Erythroblast (primary cell): ENCODE measurements at regions not wholly inside any gene's neighbourhood (a gene's known extent, or its start where the extent isn't known, plus 50 kb on each side); places are given as distances from the start of the nearest gene placed in this dataset.

Source experiments
- DNase-seq, 2 experiments: peaks; one replicate each; lab custom pipeline; 2025; lab: John Stamatoyannopoulos, UW
- GATA1 ChIP-seq: IDR thresholded peaks from 2 replicates; pipeline ENCODE4 v1.6.1; 2011; ENCODE audit warnings: low read depth, mild to moderate bottlenecking, control low read depth, low read length, moderate library complexity
- POLR2A ChIP-seq: IDR thresholded peaks from 2 replicates; pipeline ENCODE4 v1.6.1; 2011; ENCODE audit warnings: mild to moderate bottlenecking, low read length

GRCh38 chr13:104491916-104492315 lies 1425.7 kb upstream of the SLC10A2 start:
- DNase-seq = no peak
- TF ChIP-seq GATA1 (no peak), POLR2A (no peak)

- TF ChIP-seq GATA1 (no peak), POLR2A (no peak)
- no peak for DNase-seq
These were observed 1420.8 kb upstream of the SLC10A2 start for GRCh38 chr13:104487006-104487405.

DNA sequence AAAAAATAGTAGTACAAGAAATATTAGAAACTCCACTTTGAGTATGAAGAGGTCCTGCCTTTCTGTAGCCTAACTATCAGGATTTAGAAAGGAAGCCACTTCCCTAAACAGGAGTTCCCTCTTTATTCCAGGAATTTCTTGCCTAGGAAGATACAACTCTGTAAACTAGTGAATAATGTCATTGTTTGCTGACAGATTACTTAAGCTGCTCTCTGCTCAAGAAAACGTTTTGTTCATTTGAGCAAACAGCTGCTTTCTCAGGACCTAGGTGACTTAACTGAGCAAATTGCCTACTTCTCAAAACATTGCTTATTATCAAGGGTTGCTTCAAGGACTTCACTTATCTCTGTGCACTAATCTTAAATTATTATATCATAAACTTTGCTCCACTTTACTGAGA lies 1419.4 kb upstream of the SLC10A2 start:
- TF ChIP-seq GATA1 (no peak), POLR2A (no peak)
- DNase-seq = no peak

DNA sequence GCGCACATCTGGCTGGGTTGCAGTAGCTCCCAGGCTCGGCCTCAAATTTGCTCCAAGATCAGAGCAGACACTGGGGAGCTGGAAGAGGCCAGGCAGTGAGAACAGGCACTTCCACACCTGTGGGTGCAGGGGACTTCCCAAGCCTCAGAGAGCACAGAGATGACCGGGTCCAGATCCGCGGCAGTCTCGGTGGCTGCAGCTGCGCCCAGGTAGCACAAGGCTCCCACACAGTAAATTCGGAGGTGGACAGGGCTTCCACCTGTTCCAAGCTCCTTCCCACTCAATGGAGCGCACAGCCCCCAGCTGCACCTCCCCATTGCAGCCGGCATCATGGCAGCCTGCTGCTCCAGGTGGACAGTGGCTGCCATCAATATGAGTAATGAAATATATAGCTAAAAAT lies 1417.4 kb upstream of the SLC10A2 start:
- no peak for DNase-seq
- TF ChIP-seq GATA1 (no peak), POLR2A (no peak)

DNA sequence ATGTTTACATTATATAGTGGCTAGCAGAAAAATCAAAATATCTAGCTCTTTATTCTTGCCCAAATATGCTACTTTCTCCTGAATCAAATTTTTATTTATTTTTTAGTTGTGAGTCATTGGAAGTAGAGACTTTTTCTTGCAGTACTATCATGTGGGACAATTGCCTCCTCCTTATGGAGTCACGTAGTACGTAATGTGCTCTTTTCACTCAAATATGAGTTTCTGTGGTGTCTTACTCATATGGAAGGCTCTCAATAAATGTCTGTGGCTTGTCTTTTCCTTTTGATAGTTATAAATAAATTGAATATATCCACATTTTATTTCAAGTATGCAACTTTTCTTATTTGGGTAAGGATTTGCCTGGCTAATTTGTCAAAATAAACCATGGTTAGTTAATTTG lies 1411.0 kb upstream of the SLC10A2 start:
- TF ChIP-seq GATA1 = no peak
- DNase-seq = no peak

DNA sequence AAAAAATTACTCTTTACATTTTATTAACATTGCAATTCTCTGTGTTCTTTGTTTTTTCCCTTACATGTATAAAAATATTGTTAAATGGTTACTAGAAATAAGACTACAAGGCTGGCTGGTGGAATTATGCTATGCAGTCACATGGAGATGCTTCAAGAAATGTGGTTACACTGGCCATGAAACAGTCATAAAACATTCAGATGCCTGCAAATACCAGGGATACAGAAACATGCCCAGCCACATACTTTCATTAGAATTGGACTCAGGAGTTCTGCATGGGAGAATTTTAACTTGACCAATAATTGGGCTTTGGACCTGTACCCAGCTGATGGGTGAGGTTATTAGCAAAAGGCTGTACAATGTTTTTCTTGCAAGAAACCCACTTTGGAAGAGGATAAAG lies 1407.7 kb upstream of the SLC10A2 start:
- DNase-seq = no peak
- no peak for TF ChIP-seq GATA1
- TF ChIP-seq POLR2A = no peak

GRCh38 chr13:104466016-104466415 lies 1399.8 kb upstream of the SLC10A2 start:
- DNase-seq = no peak
- TF ChIP-seq GATA1 (no peak), POLR2A (no peak)

- TF ChIP-seq GATA1 (no peak), POLR2A (no peak)
- DNase-seq = no peak
These were observed 1394.8 kb upstream of the SLC10A2 start for GRCh38 chr13:104461049-104461448.

DNA sequence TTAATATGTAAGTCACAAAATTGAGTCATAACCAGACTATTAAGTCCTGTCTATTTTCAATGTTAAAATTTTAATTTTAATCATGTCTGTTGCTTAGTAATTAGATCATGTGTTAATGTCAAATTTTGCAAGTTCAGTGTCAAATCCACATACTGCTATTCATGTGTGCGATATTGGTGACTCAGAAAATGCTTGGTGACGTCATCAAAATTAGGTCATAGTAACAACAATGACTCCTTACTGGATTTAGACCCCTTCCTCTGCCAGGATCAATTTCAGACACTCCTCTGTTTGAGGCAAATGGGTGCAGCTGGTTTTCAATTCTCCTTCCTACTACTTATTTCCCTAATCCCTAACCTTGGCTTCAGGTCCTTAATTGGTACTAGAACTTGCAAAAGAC lies 1394.3 kb upstream of the SLC10A2 start:
- DNase-seq = no peak
- TF ChIP-seq POLR2A (no peak), GATA1 (no peak)

- DNase-seq = no peak
- no peak for TF ChIP-seq POLR2A
- TF ChIP-seq GATA1 = no peak
These were observed 1383.8 kb upstream of the SLC10A2 start for GRCh38 chr13:104450006-104450405.

DNA sequence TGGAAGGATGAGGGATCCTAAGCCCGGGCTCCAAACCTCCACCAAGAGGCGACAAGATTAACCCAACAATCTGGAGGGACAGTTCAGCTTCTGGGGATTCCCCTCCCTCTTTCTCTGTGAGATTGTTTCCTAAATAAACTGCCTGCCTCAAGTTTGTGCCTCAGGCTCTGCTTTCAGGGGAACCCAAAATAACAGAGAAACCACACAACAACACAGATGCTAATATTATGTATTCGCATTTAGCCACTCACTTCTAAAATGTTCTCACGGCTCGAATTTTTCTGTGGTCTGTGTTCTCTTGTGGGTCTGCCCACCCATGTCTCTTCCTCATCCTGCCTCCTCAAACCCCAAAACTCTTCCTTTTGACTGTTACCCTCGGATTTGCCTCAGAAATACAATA lies 1381.1 kb upstream of the SLC10A2 start:
- TF ChIP-seq POLR2A = no peak
- DNase-seq = no peak

DNA sequence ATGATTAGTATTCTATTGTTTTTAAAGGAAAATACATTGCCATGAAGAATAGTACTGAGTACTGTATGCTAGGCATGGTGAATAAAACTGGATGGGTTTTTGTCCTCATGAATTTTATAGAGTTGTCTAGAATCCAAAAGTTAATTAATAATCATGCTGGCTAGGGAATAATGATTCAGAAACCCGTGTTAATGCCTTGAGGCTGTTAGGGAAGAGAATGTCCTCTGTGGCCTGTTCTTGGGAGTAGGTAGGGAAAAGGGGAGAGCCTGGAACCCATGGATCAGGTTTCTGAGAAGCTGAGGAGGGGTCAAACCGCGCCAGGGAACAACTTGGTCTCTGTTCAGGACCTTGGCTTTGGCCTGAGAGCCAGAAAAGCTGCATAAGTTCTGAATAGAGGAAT lies 1376.3 kb upstream of the SLC10A2 start:
- DNase-seq = no peak
- TF ChIP-seq POLR2A = no peak
- TF ChIP-seq GATA1 = no peak

DNA sequence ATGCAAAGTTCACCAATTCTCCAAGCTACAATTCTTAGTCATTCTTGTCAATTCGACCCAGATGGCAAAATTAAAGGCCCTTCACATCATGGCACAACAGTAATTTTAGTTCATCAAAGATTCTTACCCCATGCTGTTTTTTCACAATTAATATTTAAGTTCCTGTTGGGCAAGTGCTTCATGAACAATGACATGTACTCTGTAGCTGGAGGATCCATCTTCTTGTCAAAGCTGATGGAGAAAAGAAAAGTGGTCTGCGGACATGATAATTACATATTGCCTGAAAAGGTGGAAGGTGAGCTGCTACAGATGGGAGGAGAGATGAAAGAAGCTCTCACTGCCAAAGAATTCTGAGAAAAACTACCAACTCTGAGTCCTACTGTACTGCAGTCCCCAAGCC lies 1370.3 kb upstream of the SLC10A2 start:
- TF ChIP-seq GATA1 (no peak), POLR2A (no peak)
- DNase-seq = no peak

DNA sequence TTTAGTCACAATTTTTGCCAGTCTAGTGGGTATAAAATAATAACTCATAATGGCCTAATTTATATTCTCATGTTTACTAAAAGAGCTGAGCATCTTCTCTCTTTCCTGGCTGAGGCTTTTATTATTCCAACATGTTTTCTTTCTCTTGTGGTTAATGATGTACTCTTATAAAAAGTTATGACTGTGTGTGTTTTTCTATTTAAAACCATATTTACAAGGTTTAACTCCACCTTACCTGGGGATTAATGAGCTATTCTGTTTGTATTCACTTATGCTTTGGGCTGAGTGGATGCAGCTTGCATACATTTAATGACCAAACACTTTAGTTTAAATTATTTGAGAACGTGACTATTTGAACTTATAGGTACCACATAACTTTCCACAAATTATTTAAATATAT lies 1365.7 kb upstream of the SLC10A2 start:
- TF ChIP-seq GATA1 = no peak
- no peak for TF ChIP-seq POLR2A
- no peak for DNase-seq

GRCh38 chr13:104426435-104426834 lies 1360.2 kb upstream of the SLC10A2 start:
- TF ChIP-seq POLR2A (no peak), GATA1 (no peak)
- DNase-seq = no peak

- DNase-seq = no peak
- no peak for TF ChIP-seq GATA1
- no peak for TF ChIP-seq POLR2A
These were observed 1356.5 kb upstream of the SLC10A2 start for GRCh38 chr13:104422668-104423067.
